ENCODE measurements at regions not wholly inside any gene's neighbourhood (a gene's known extent, or its start where the extent isn't known, plus 50 kb on each side); places are given as distances from the start of the nearest gene placed in this dataset.
"Not testable (repeated sequence)": the region's sequence is repeated elsewhere in the genome, so short reads cannot be mapped to it uniquely, and the experiment has no call there.

- no peak for DNase-seq (ENCODE audit: low spot score)
- Mint-ChIP-seq H3K27me3 (ENCODE audit: low read depth) (peaks cover 9% of the 10 kb centered on the region), H3K4me3 (ENCODE audit: unreplicated experiment) (no peak overlapping the region), H3K4me1 (ENCODE audit: low read depth) (peaks cover 11% of the 10 kb centered on the region), H3K27ac (ENCODE audit: unreplicated experiment) (no peak overlapping the region), H3K36me3 (ENCODE audit: low read depth) (peaks cover 2% of the 10 kb centered on the region), H3K9me3 (ENCODE audit: low read depth) (no peaks in the 10 kb centered on the region)
- TF ChIP-seq, protein P1, sequence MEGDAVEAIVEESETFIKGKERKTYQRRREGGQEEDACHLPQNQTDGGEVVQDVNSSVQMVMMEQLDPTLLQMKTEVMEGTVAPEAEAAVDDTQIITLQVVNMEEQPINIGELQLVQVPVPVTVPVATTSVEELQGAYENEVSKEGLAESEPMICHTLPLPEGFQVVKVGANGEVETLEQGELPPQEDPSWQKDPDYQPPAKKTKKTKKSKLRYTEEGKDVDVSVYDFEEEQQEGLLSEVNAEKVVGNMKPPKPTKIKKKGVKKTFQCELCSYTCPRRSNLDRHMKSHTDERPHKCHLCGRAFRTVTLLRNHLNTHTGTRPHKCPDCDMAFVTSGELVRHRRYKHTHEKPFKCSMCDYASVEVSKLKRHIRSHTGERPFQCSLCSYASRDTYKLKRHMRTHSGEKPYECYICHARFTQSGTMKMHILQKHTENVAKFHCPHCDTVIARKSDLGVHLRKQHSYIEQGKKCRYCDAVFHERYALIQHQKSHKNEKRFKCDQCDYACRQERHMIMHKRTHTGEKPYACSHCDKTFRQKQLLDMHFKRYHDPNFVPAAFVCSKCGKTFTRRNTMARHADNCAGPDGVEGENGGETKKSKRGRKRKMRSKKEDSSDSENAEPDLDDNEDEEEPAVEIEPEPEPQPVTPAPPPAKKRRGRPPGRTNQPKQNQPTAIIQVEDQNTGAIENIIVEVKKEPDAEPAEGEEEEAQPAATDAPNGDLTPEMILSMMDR (IDR thresholded peaks at IDR 0.05), result no peak
Measured at GRCh38 chr11:119571311-119571710, 148.3 kb upstream of the THY1 start.

DNA sequence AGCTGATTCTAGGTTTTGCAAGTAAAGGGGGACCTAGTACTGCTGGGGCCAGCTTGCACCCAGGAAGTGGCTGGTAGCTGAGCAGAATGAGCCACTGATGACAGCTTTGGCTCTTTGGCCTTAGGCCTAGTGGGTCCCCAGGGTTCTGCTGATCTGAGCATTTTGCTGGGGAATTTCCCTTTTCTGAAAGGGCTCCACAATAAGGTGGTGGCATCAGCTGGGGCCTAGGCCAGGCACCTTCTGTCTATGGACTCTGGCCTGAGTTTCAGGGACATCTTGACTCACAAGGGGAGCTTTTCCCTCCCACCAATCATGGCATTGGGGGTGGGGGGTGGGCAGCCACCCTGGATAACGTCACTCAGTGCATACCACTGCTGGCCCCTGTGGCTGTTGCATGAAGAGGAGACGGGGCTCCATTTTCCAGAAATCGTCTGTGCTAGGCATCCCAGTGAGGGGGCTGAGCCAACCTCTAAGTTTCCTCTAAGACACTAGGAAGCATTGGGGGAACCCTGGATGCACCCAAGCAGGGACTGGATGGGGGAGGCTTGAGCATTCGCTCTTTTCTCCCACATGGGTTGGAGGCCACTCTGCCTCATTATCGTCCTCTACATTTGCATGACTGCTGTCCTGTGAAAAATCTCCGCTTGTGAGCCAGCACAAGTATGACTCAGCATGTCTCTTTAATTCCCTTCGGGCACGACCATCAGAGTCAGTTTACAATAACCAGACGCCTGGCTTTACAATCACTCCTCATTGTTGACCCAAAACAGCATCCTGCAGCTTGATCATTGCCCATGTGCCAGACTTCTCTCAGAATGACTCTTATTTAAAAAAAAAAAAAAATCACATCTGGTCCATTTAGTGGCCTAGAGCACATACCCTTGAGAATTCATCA lies 145.0 kb upstream of the THY1 start:
- TF ChIP-seq, protein P1 (IDR thresholded peaks at IDR 0.05), result no peak
- peaks cover 10% of the 10 kb centered on the region for H3K27me3 Mint-ChIP-seq (ENCODE audit: low read depth)
- no peak overlapping the region for H3K27ac Mint-ChIP-seq (ENCODE audit: unreplicated experiment)
- H3K4me1 Mint-ChIP-seq (ENCODE audit: low read depth), result peaks cover 11% of the 10 kb centered on the region
- no peak overlapping the region for H3K4me3 Mint-ChIP-seq (ENCODE audit: unreplicated experiment)
- H3K36me3 Mint-ChIP-seq (ENCODE audit: low read depth), result peaks cover 1% of the 10 kb centered on the region
- H3K9me3 Mint-ChIP-seq (ENCODE audit: low read depth), result peaks cover 15% of the 10 kb centered on the region
- no peak for DNase-seq (ENCODE audit: low spot score)

- peaks cover 7% of the 10 kb centered on the region for H3K36me3 Mint-ChIP-seq (ENCODE audit: low read depth)
- H3K27me3 Mint-ChIP-seq (ENCODE audit: low read depth), result peaks cover 23% of the 10 kb centered on the region
- H3K27ac Mint-ChIP-seq (ENCODE audit: unreplicated experiment), result no peak overlapping the region
- no peak for DNase-seq (ENCODE audit: low spot score)
- H3K4me3 Mint-ChIP-seq (ENCODE audit: unreplicated experiment), result no peak overlapping the region
- H3K4me1 Mint-ChIP-seq (ENCODE audit: low read depth), result peaks cover 11% of the 10 kb centered on the region
- TF ChIP-seq, protein P1 (IDR thresholded peaks at IDR 0.05), result no peak
- peaks cover 25% of the 10 kb centered on the region for H3K9me3 Mint-ChIP-seq (ENCODE audit: low read depth)
Measured at GRCh38 chr11:119566319-119566718, 143.3 kb upstream of the THY1 start.

GRCh38 chr11:119565693-119566092 lies 142.7 kb upstream of the THY1 start:
- H3K36me3 Mint-ChIP-seq (ENCODE audit: low read depth); DNase-seq (ENCODE audit: low spot score); H3K27ac Mint-ChIP-seq (ENCODE audit: unreplicated experiment); H3K4me3 Mint-ChIP-seq (ENCODE audit: unreplicated experiment): not testable (repeated sequence)
- Mint-ChIP-seq H3K27me3 (ENCODE audit: low read depth) (peaks cover 25% of the 10 kb centered on the region), H3K9me3 (ENCODE audit: low read depth) (peaks cover 25% of the 10 kb centered on the region), H3K4me1 (ENCODE audit: low read depth) (peaks cover 11% of the 10 kb centered on the region)

DNA sequence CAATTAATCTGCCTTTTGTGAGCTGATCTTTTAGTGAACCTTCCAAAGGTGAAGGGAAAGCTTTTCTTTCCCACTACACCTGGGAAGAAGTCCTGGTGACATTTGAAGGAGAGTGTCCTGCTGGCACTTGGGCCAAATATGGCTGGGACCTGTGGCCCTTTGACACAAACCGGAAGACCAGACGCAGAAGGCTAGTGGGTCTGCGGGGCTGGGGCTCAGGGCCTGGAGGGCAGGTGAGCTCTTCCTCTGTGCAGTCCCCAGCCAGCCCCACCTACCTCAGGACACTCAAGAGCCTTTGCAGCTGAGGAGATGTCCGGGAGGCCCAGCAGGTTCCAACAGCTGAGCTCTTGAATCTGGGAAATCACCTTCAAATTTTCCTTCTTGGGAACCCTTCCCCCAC lies 138.0 kb upstream of the THY1 start:
- peaks cover 37% of the 10 kb centered on the region for H3K9me3 Mint-ChIP-seq (ENCODE audit: low read depth)
- no peak overlapping the region for H3K27ac Mint-ChIP-seq (ENCODE audit: unreplicated experiment)
- H3K27me3 Mint-ChIP-seq (ENCODE audit: low read depth), result peaks cover 34% of the 10 kb centered on the region
- H3K36me3 Mint-ChIP-seq (ENCODE audit: low read depth), result peaks cover 14% of the 10 kb centered on the region
- H3K4me1 Mint-ChIP-seq (ENCODE audit: low read depth), result no peaks in the 10 kb centered on the region
- no peak overlapping the region for H3K4me3 Mint-ChIP-seq (ENCODE audit: unreplicated experiment)
- no peak for DNase-seq (ENCODE audit: low spot score)
- TF ChIP-seq, protein P1 (IDR thresholded peaks at IDR 0.05), result no peak

GRCh38 chr11:119560291-119560690 lies 137.3 kb upstream of the THY1 start:
- Mint-ChIP-seq H3K36me3 (ENCODE audit: low read depth) (peaks cover 14% of the 10 kb centered on the region), H3K4me3 (ENCODE audit: unreplicated experiment) (no peak overlapping the region), H3K27me3 (ENCODE audit: low read depth) (peaks cover 34% of the 10 kb centered on the region), H3K4me1 (ENCODE audit: low read depth) (no peaks in the 10 kb centered on the region), H3K9me3 (ENCODE audit: low read depth) (peaks cover 37% of the 10 kb centered on the region), H3K27ac (ENCODE audit: unreplicated experiment) (no peak overlapping the region)
- DNase-seq (ENCODE audit: low spot score), result no peak
- TF ChIP-seq, protein P1 (IDR thresholded peaks at IDR 0.05), result no peak

Measured in chondrocyte (in vitro differentiated cells).